LNCaP clone FGC (cell line): ENCODE measurements at regions not wholly inside any gene's neighbourhood (a gene's known extent, or its start where the extent isn't known, plus 50 kb on each side); places are given as distances from the start of the nearest gene placed in this dataset.

Source experiments
- DNase-seq: peaks from one replicate; pipeline ENCODE4 v3.0.0-alpha.2; 2011; ENCODE audit warnings: low read depth
- H3K4me3 ChIP-seq: 2 replicates; pipeline ENCODE4 v1.5.1; 2011; ENCODE audit warnings: mild to moderate bottlenecking, low read depth, low read length, control low read depth
- TF ChIP-seq, protein P1 (sequence below): IDR thresholded peaks from 2 replicates; pipeline ENCODE4 v1.5.1; 2012; ENCODE audit warnings: mild to moderate bottlenecking; ENCODE audit not compliant: control insufficient read depth, insufficient read depth; ENCODE audit errors: extremely low read depth

DNA sequence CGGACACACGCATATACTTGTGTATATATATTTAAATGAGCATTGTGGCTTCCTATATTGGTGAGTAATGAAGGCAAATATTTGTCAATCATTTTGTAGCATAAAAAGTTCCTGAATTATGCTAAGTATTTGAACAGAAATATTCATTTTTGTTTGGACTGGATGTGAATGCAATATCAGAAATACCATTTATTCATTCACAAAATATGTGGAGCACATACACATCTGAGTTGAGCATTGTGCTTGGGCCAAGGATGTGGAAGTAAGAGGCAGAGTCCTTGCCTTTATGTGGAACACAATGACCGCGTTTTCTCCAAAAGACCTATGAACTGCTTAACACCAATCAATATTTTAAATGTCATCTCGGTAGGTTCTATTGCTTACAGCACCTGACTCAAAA, 1086.5 kb downstream of the NR2F1-AS1 start:
- TF ChIP-seq, protein P1, sequence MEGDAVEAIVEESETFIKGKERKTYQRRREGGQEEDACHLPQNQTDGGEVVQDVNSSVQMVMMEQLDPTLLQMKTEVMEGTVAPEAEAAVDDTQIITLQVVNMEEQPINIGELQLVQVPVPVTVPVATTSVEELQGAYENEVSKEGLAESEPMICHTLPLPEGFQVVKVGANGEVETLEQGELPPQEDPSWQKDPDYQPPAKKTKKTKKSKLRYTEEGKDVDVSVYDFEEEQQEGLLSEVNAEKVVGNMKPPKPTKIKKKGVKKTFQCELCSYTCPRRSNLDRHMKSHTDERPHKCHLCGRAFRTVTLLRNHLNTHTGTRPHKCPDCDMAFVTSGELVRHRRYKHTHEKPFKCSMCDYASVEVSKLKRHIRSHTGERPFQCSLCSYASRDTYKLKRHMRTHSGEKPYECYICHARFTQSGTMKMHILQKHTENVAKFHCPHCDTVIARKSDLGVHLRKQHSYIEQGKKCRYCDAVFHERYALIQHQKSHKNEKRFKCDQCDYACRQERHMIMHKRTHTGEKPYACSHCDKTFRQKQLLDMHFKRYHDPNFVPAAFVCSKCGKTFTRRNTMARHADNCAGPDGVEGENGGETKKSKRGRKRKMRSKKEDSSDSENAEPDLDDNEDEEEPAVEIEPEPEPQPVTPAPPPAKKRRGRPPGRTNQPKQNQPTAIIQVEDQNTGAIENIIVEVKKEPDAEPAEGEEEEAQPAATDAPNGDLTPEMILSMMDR, result no peak
- no peak overlapping the region for H3K4me3 ChIP-seq
- no peak for DNase-seq

DNA sequence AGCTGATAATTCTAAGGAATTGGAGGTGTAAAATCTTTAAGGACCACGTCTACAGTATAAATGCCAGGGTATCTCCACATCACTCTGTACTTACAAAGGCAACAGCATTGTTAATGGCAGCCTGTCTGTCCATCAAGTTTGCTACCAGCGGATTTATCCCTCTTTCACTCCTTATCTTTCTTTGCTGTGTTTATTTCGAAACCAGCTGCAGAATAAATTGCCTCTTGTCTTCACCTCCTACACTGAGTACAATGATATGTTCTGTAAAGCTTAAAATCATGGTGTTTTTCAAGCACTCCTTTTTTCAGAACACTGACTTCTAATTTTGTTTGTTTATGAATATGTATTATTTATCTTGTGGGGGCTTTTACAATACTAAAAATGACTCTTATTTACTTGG, 1088.1 kb downstream of the NR2F1-AS1 start:
- H3K4me3 ChIP-seq, result no peak overlapping the region
- TF ChIP-seq, protein P1, result no peak
- DNase-seq, result no peak

DNA sequence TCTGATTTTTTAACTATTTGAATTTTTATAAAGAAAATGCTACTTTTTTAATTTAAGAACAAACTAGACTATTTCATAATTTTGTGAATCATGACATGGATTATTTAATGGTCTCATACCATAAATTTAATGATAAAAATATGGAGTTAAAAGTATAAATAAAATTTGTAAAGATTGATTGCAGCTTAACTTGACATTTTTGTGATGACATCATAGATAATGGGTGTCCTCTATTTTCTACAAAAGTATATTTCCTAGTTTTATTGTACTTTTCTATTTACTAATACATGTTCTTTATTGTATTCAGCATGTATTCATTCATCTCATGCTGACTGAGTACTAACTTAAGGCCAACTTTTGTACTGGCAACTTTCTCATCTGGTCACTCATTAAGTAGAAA, 1096.5 kb downstream of the NR2F1-AS1 start:
- DNase-seq, result no peak
- TF ChIP-seq, protein P1, result no peak
- no peak overlapping the region for H3K4me3 ChIP-seq

DNA sequence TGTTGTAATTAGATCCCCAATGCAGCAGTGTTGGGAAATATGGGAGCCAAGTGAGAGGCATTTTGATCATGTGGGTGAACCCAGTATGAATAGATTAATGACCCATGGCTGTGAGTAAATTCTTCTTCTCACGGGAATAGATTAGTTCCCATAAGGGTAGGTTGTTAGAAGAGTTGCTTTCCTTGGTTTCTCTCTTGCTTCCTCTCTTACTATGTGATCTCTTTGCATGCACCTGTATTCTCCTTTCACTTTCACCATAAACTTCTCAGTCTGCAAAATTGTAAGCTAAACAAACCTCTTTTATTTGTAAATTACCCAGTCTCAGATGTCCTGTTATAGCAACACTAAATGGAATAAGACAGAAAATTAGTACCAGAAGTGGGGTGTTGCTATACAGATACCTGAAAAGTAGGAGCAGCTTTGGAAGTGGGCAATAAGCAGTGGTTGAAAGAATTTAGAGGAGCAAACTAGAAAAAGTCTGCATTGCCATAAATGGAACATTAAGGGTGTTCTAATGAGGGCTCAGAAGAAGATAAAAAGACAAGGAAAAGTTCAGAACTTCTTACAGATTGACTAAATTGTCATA, 1090.0 kb upstream of the ARRDC3 start:
- no peak for DNase-seq
- no peak overlapping the region for H3K4me3 ChIP-seq
- TF ChIP-seq, protein P1, result no peak

DNA sequence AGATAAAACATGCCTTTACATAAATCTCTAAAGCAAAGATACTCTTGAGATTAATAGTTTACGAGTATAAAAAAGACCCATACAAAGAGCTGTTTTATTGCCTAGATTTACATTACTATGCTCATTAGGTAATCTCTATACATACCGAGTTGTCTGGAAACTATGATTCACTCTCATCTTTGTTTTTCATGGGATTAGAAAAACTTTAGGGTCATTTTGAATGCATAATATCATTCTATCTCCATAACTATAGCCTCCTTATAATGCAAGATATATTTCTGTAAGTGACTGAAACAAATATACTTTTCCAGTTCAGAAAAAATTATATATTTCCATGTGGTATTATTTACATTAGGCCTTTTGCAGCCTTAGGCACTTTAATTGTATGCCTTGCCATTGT, 1088.7 kb upstream of the ARRDC3 start:
- no peak for DNase-seq
- no peak overlapping the region for H3K4me3 ChIP-seq
- TF ChIP-seq, protein P1, result no peak

DNA sequence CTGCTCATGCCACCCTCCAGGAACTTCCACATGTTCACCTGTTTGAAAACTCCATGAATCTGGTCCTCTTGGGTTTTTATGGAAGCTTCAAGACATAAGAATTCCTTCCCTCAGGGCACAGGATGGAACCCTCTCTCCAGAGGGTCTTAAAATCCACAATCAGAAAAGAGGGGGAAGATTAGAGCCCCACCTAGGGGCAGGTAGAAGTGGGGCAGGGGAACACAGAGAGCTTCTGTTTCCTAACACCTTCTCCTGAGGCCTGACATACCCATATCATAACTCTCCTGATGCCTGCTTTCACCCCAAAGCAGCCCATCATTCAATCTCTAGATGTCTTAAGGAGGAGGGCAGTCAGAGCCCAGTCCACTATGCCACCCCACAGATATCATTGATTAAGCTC, 1087.7 kb upstream of the ARRDC3 start:
- H3K4me3 ChIP-seq, result no peak overlapping the region
- DNase-seq, result no peak
- TF ChIP-seq, protein P1, result no peak

DNA sequence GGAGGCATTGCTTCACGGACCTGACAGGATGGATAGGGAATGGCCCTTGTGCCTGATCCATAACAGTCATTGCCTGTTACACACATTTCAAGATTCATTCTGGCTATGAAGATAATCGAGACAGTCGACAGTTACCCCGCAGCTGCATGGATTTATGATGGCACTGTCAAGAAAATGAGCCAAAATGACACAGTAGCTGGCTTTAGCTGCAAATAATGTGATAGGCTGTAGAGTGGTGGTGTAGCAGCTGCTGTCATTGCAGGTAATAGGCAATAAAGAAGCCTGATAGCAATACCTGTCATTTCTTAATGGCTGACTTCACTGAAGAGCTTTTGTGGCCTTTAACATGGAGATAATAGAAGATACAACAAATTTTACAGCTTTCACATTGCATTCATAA, 1085.2 kb upstream of the ARRDC3 start:
- no peak overlapping the region for H3K4me3 ChIP-seq
- DNase-seq, result no peak
- TF ChIP-seq, protein P1, result no peak
